Naive thymus-derived CD8-positive, alpha-beta T cell (primary cell): ENCODE measurements at regions not wholly inside any gene's neighbourhood (a gene's known extent, or its start where the extent isn't known, plus 50 kb on each side); places are given as distances from the start of the nearest gene placed in this dataset.
"Not testable (repeated sequence)": the region's sequence is repeated elsewhere in the genome, so short reads cannot be mapped to it uniquely, and the experiment has no call there.

ENCODE experiments used
- ATAC-seq, 2 donors: fragments of 150-1000 bp; cut with Tn5 transposase in 1 of 2; sonication (Bioruptor Pico), chemical (Tn5 transposase) in 1 of 2; 1 replicate in 1 of 2; 2 replicates in 1 of 2; pipeline ENCODE4 v1.10.0; 2021; ENCODE audit warnings: mild to moderate bottlenecking in 2 of 2, moderate library complexity in 2 of 2
- POLR2A ChIA-PET: fragments of 350-600 bp; sonication (Branson Sonifier 250); formaldehyde crosslinking; loops from one replicate; lab custom pipeline; 2021; ENCODE audit warnings: antibody characterized with exemption; lab: Charles Lee
- DNase-seq, 10 donors: peaks; one replicate each; pipeline versions ENCODE4 v3.0.0 to v3.0.0-alpha.2; 2020 to 2022
- H3K27ac Mint-ChIP-seq, 10 donors: one replicate each; pipeline ENCODE4 v1.8.0; 2020 to 2022; ENCODE audit warnings: mild to moderate bottlenecking in 10 of 10, mixed read lengths in 10 of 10, moderate library complexity in 4 of 10, inconsistent platforms in 1 of 10
- H3K27me3 Mint-ChIP-seq, 5 donors: one replicate each; pipeline ENCODE4 v1.8.0; 2021 to 2022; ENCODE audit warnings: mixed read lengths in 5 of 5
- H3K36me3 Mint-ChIP-seq, 3 donors: one replicate each; pipeline ENCODE4 v1.8.0; 2020 to 2022; ENCODE audit warnings: mixed read lengths in 3 of 3, mild to moderate bottlenecking in 2 of 3, inconsistent platforms in 1 of 3
- H3K4me1 Mint-ChIP-seq, 4 donors: one replicate each; pipeline ENCODE4 v1.8.0; 2021 to 2022; ENCODE audit warnings: mixed read lengths in 4 of 4
- H3K4me3 Mint-ChIP-seq, 10 donors: one replicate each; pipeline ENCODE4 v1.8.0; 2020 to 2022; ENCODE audit warnings: mild to moderate bottlenecking in 10 of 10, mixed read lengths in 10 of 10, moderate library complexity in 6 of 10, inconsistent platforms in 1 of 10
- H3K9me3 Mint-ChIP-seq, 9 donors: one replicate each; pipeline ENCODE4 v1.8.0; 2020 to 2022; ENCODE audit warnings: mixed read lengths in 9 of 9, mild to moderate bottlenecking in 3 of 9, inconsistent platforms in 1 of 9, moderate library complexity in 1 of 9

- H3K4me1 Mint-ChIP-seq, POLR2A ChIA-PET, H3K27me3 Mint-ChIP-seq, H3K27ac Mint-ChIP-seq, DNase-seq, ATAC-seq, H3K4me3 Mint-ChIP-seq, H3K36me3 Mint-ChIP-seq: not testable (repeated sequence)
- peaks cover 0 to 20% (median 4%) of the 10 kb centered on the region in 9 donors for H3K9me3 Mint-ChIP-seq
Measured at GRCh38 chr6:60365901-60366300, 1920.1 kb downstream of the KHDRBS2 start.

- H3K4me3 Mint-ChIP-seq, H3K4me1 Mint-ChIP-seq, H3K27ac Mint-ChIP-seq, POLR2A ChIA-PET, ATAC-seq, DNase-seq, H3K36me3 Mint-ChIP-seq, H3K27me3 Mint-ChIP-seq: not testable (repeated sequence)
- peaks cover 0 to 27% (median 6%) of the 10 kb centered on the region in 9 donors for H3K9me3 Mint-ChIP-seq
Measured at GRCh38 chr6:60342411-60343008, 1943.5 kb downstream of the KHDRBS2 start.

GRCh38 chr6:60338328-60339071, 1947.5 kb downstream of the KHDRBS2 start:
- POLR2A ChIA-PET = interaction anchor here (0.7 kb wide), 1 partner anchor 116 kb away, joined by 6 read pairs; no protein-coding TSS in a partner anchor
- peaks cover 0 to 20% (median 10%) of the 10 kb centered on the region in 9 donors for H3K9me3 Mint-ChIP-seq
- not testable (repeated sequence) for H3K4me1 Mint-ChIP-seq, H3K36me3 Mint-ChIP-seq, H3K27me3 Mint-ChIP-seq, DNase-seq, ATAC-seq, H3K4me3 Mint-ChIP-seq, H3K27ac Mint-ChIP-seq

GRCh38 chr6:60335124-60335523, 1950.9 kb downstream of the KHDRBS2 start:
- ATAC-seq, H3K27ac Mint-ChIP-seq, POLR2A ChIA-PET, H3K27me3 Mint-ChIP-seq, DNase-seq, H3K4me1 Mint-ChIP-seq, H3K4me3 Mint-ChIP-seq, H3K36me3 Mint-ChIP-seq: not testable (repeated sequence)
- H3K9me3 Mint-ChIP-seq = peaks cover 0 to 19% (median 9%) of the 10 kb centered on the region in 9 donors

GRCh38 chr6:60333708-60334107, 1952.3 kb downstream of the KHDRBS2 start:
- ATAC-seq, H3K4me1 Mint-ChIP-seq, H3K36me3 Mint-ChIP-seq, H3K4me3 Mint-ChIP-seq, POLR2A ChIA-PET, H3K27me3 Mint-ChIP-seq, DNase-seq, H3K27ac Mint-ChIP-seq: not testable (repeated sequence)
- peaks cover 0 to 26% (median 14%) of the 10 kb centered on the region in 9 donors for H3K9me3 Mint-ChIP-seq

- H3K4me3 Mint-ChIP-seq, POLR2A ChIA-PET, ATAC-seq, DNase-seq, H3K36me3 Mint-ChIP-seq, H3K27ac Mint-ChIP-seq, H3K4me1 Mint-ChIP-seq, H3K27me3 Mint-ChIP-seq: not testable (repeated sequence)
- peaks cover 0 to 20% (median 4%) of the 10 kb centered on the region in 9 donors for H3K9me3 Mint-ChIP-seq
Measured at GRCh38 chr6:60308939-60309338, 1977.1 kb downstream of the KHDRBS2 start.
